Sigmoid colon (tissue), 3 donors: ENCODE measurements at regions not wholly inside any gene's neighbourhood (a gene's known extent, or its start where the extent isn't known, plus 50 kb on each side); places are given as distances from the start of the nearest gene placed in this dataset.

Source experiments
- POLR2A ChIP-seq, 2 donors: fragments of 450-650 bp; IDR thresholded peaks; one replicate each; pipeline ENCODE4 v1.6.1; 2016; ENCODE audit warnings: antibody characterized with exemption in 2 of 2, mild to moderate bottlenecking in 2 of 2, moderate library complexity in 2 of 2
- TF ChIP-seq, protein P1 (sequence below), 4 experiments: fragments of 450-650 bp in 3 of 4; fragments of 200-600 bp in 1 of 4; IDR thresholded peaks; one replicate each; pipeline ENCODE4 v1.5.1; 2016 to 2019; ENCODE audit warnings: antibody characterized with exemption in 4 of 4, mild to moderate bottlenecking in 3 of 4, moderate library complexity in 2 of 4

GRCh38 chr5:135643881-135644766, 65.3 kb upstream of the CXCL14 start:
- TF ChIP-seq, protein P1, sequence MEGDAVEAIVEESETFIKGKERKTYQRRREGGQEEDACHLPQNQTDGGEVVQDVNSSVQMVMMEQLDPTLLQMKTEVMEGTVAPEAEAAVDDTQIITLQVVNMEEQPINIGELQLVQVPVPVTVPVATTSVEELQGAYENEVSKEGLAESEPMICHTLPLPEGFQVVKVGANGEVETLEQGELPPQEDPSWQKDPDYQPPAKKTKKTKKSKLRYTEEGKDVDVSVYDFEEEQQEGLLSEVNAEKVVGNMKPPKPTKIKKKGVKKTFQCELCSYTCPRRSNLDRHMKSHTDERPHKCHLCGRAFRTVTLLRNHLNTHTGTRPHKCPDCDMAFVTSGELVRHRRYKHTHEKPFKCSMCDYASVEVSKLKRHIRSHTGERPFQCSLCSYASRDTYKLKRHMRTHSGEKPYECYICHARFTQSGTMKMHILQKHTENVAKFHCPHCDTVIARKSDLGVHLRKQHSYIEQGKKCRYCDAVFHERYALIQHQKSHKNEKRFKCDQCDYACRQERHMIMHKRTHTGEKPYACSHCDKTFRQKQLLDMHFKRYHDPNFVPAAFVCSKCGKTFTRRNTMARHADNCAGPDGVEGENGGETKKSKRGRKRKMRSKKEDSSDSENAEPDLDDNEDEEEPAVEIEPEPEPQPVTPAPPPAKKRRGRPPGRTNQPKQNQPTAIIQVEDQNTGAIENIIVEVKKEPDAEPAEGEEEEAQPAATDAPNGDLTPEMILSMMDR (IDR thresholded peaks at IDR 0.05) = no peak
- TF ChIP-seq POLR2A (IDR thresholded peaks at IDR 0.05) = no peak
